AG10803 (cell line): ENCODE measurements at regions not wholly inside any gene's neighbourhood (a gene's known extent, or its start where the extent isn't known, plus 50 kb on each side); places are given as distances from the start of the nearest gene placed in this dataset.

Experiments
- DNase-seq: peaks from one replicate; pipeline ENCODE4 v3.0.0; 2010; ENCODE audit warnings: low read depth
- H3K4me3 ChIP-seq: 2 replicates; pipeline ENCODE4 v1.5.1; 2011; ENCODE audit warnings: mild to moderate bottlenecking, low read length, control low read depth
- TF ChIP-seq, protein P1 (sequence below): conservative IDR thresholded peaks from 2 replicates; pipeline ENCODE4 v1.5.1; 2011; ENCODE audit warnings: mild to moderate bottlenecking, low read length, control low read depth, inconsistent platforms

DNA sequence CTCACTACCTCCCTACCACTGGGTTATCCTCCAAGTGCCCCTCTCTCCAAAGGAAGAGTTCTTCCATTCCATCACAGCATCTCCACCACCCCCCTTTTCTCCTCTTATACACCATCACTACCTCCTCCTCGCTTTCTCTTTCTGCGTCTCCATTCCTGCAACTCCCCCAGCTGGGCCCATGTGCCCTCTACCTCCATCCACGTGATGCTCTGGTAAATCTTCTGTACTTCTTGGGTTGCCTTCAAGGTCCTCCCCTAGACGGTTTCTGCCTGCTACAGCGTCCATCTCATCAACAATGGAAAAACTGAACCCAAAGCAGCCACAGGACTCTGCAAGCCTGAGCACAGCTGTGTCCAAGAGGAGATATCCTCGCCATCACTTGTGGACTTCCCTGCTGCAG, 129.5 kb upstream of the SLCO3A1 start:
- TF ChIP-seq, protein P1, sequence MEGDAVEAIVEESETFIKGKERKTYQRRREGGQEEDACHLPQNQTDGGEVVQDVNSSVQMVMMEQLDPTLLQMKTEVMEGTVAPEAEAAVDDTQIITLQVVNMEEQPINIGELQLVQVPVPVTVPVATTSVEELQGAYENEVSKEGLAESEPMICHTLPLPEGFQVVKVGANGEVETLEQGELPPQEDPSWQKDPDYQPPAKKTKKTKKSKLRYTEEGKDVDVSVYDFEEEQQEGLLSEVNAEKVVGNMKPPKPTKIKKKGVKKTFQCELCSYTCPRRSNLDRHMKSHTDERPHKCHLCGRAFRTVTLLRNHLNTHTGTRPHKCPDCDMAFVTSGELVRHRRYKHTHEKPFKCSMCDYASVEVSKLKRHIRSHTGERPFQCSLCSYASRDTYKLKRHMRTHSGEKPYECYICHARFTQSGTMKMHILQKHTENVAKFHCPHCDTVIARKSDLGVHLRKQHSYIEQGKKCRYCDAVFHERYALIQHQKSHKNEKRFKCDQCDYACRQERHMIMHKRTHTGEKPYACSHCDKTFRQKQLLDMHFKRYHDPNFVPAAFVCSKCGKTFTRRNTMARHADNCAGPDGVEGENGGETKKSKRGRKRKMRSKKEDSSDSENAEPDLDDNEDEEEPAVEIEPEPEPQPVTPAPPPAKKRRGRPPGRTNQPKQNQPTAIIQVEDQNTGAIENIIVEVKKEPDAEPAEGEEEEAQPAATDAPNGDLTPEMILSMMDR = no peak
- no peak for DNase-seq
- H3K4me3 ChIP-seq = no peak overlapping the region

DNA sequence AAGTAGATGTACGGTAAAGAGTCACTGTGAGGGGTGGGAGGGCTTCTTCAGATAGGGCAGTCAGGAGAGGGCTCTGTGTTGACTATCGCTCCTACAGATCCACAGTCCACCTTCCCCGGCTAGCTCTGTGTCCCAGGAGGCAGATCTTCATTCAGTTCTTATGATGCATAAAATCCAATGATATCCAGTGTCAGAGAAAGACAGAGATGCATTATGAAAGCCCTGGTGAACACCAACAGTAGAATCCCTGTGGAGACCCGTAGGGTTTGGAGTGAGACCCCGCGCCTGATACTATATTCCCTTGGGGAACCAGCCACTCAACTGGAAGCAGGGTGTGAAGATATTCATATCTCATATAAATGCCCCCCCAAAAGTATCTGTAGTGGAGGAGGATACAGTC, 119.8 kb upstream of the SLCO3A1 start:
- no peak for DNase-seq
- TF ChIP-seq, protein P1 = no peak
- no peak overlapping the region for H3K4me3 ChIP-seq

DNA sequence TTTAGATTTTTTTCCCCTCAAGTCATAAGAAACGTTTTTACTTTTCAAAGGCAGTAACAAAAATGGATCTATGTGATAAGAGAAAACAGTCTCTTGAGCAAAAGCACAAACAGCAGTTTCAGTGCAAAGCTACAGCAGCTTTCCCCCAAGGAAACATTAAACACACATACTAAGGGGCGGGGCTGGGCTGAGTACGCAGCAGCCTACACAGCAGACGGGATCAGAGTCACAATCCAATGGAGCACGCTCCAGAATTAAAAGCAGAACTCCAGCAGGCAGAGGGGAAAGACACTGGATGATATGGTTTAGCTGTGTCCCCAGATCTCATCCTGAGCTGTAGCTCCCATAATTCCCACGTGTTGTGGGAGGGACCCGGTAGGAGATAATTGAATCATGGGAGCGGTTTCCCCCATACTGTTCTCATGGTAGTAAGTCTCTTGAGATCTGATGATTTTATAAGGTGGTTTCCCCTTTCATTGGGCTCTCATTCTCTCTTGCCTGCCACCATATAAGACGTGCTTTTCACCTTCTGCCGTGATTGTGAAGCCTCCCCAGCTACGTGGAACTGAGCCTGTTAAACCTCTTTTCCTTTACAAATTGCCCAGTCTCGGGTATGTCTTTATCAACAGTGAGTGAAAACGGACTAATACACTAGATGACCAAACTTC, 116.2 kb upstream of the SLCO3A1 start:
- TF ChIP-seq, protein P1 = no peak
- DNase-seq = no peak
- no peak overlapping the region for H3K4me3 ChIP-seq

DNA sequence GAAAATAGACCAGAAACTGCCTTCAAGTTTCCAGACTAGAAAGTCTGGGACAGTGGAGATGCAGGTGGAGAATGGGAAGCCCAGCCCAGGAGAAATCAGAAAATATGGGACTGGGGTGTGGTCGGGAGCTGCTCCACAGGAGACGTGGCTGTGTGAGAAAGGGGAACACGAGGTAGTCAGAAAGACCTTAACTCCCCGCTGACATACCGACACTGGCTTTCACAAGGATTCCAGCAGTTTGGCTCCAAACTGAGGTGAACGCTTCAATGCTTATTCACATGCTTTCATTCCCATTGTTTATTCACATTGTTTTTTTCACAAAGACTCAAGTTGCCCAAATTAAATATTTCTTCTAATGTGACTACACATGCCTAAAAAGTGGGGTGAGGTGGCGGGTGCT, 111.5 kb upstream of the SLCO3A1 start:
- H3K4me3 ChIP-seq = no peak overlapping the region
- TF ChIP-seq, protein P1 = no peak
- DNase-seq = no peak

DNA sequence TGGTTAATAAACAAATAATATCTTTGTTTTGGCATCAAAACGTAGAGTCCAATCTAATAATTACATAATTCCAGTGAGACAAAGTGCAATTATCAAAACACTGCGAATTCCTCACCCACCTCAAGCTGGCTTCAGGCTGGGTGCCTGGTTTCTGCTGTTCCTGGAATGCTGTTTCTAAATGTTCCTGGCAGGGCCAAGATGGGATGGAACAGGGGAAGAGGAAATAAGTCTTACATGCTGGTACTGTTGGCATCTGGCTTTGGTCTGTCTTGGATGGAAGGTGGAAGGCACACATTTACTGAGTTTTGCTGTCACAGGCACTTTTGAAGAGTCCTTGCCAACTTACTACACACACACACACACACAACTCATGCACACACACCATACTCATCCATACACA, 101.9 kb upstream of the SLCO3A1 start:
- TF ChIP-seq, protein P1 = no peak
- H3K4me3 ChIP-seq = no peak overlapping the region
- DNase-seq = no peak

DNA sequence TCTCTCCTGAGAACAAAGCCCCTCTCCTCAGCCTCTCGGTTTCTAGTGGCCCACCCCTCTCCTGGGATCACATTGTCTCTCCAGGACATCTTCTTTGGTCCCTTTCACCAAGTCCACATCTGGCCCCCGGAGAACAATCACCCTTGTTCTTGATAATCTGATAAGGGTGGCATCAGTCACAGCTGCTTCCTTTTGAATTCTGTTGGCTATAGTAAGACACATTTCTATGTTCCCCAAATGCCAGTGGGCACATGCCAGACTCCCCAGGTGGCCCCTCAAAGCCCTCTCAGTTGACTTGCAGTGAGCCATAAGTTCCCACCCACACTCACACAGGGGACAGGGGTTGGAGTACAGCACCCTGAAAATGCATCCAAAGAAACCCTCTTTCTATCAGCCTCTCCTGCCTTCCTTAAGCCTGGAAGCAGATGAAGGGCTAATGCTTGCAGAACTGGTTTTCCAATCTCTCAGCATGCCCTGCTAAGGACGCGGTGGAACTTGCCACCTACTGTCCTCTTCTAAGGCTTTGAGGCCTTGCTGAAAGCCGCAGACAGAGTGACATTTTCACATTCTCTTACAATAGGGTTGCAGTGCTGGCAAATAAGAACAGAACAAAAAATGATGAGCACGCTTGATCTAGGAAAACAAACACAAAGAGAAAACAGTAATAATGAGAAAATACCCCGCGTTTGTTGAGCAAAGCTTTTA, 101.3 kb upstream of the SLCO3A1 start:
- H3K4me3 ChIP-seq = no peak overlapping the region
- TF ChIP-seq, protein P1 = no peak
- no peak for DNase-seq

DNA sequence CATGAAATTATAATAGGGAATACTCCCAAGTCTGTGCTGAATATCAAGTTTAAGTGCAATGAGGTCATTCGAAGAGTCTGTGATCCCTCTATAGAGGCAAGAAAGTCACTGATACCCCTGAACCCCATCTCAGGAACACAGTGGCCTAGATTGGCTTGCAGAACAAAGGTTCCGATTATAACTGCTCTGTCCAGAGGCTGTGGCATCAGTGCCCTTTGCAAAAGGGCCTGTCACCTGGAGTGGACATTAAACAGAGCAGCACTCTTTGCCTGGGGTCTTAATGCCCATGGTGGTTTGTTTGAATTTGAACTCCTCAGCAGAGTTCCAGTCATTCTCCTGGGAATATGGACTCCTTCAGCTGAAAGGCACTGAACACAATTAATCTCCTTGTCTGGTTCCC, 93.9 kb upstream of the SLCO3A1 start:
- no peak overlapping the region for H3K4me3 ChIP-seq
- no peak for DNase-seq
- TF ChIP-seq, protein P1 = no peak
